SK-N-SH treated with all-trans-retinoic acid at 6 μM for 48 hours (cell line): ENCODE measurements at regions not wholly inside any gene's neighbourhood (a gene's known extent, or its start where the extent isn't known, plus 50 kb on each side); places are given as distances from the start of the nearest gene placed in this dataset.

Experiments
- ARNTL ChIP-seq: fragments of 450-650 bp; formaldehyde crosslinking; IDR thresholded peaks from 2 replicates; pipeline ENCODE4 v1.5.0; 2020; ENCODE audit warnings: low read depth, mild to moderate bottlenecking, moderate library complexity, borderline replicate concordance
- CREB5 ChIP-seq: fragments of 250-450 bp; sonication (Bioruptor Pico); IDR thresholded peaks from 2 replicates; pipeline ENCODE4 v1.5.1; 2020; ENCODE audit warnings: low read depth, mild to moderate bottlenecking, moderate library complexity
- ISL1 ChIP-seq: fragments of 250-450 bp; sonication (Bioruptor Pico); IDR thresholded peaks from 2 replicates; pipeline ENCODE4 v2.1.2; 2022; ENCODE audit warnings: mild to moderate bottlenecking, moderate library complexity
- OSR1 ChIP-seq: fragments of 250-450 bp; sonication (Bioruptor Pico); IDR thresholded peaks from 2 replicates; pipeline ENCODE4 v1.8.0; 2022; ENCODE audit warnings: moderate library complexity, mild to moderate bottlenecking, inconsistent platforms
- PATZ1 ChIP-seq: fragments of 250-450 bp; sonication (Bioruptor Pico); IDR thresholded peaks from 2 replicates; pipeline ENCODE4 v1.8.0; 2020; ENCODE audit warnings: mild to moderate bottlenecking, moderate library complexity, borderline replicate concordance
- PPARA ChIP-seq: fragments of 250-450 bp; sonication (Bioruptor Pico); IDR thresholded peaks from 2 replicates; pipeline ENCODE4 v1.5.0; 2020; ENCODE audit warnings: mild to moderate bottlenecking, borderline replicate concordance
- RARB ChIP-seq: fragments of 250-450 bp; sonication (Bioruptor Pico); IDR thresholded peaks from 2 replicates; pipeline ENCODE4 v1.8.0; 2021; ENCODE audit warnings: mild to moderate bottlenecking, moderate library complexity
- ZFP3 ChIP-seq: fragments of 250-450 bp; sonication (Bioruptor Pico); IDR thresholded peaks from 2 replicates; pipeline ENCODE4 v1.5.0; 2020; ENCODE audit warnings: mild to moderate bottlenecking, moderate library complexity
- ZNF565 ChIP-seq: fragments of 450-650 bp; formaldehyde crosslinking; conservative IDR thresholded peaks from 2 replicates; pipeline ENCODE4 v1.5.0; 2020; ENCODE audit warnings: low read depth, mild to moderate bottlenecking, moderate library complexity

DNA sequence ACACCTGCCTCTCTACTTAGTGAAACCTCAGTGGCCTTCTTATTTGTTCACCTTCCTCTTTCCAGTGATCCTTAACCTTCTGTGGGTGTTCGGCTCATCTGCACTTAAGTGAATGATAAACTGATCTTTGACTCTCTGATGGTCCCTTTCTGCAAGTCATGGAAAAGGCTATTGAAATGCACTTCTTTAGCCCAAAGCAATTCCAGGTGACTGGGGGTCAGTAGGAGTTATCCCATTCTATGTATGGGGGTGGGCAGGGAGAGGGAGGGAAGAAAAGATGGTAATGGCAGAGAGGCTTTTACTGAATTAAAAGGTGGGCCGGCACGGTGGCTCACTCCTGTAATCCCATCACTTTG is 170.8 kb downstream of the RGS9 start:
- TF ChIP-seq ARNTL (CRISPR knock-in tag) (no peak), PATZ1 (CRISPR knock-in tag) (no peak), ZFP3 (CRISPR knock-in tag) (no peak), ISL1 (CRISPR knock-in tag) (no peak), PPARA (no peak), OSR1 (no peak), ZNF565 (CRISPR knock-in tag) (no peak), RARB (no peak), CREB5 (no peak)
